Cardiac septum (tissue), 1 donor: ENCODE measurements at regions not wholly inside any gene's neighbourhood (a gene's known extent, or its start where the extent isn't known, plus 50 kb on each side); places are given as distances from the start of the nearest gene placed in this dataset.

Experiments
- DNase-seq: peaks from one replicate; pipeline ENCODE4 v3.0.0-alpha.2; 2020; ENCODE audit warnings: low spot score
- intact Hi-C: fragments of 100-400 bp; cut with DNase I; formaldehyde crosslinking; loops from one replicate; pipeline ENCODE4 v1.14.0; 2022
- donor health status: DM: no; HTN: no; CAD: no.

DNA sequence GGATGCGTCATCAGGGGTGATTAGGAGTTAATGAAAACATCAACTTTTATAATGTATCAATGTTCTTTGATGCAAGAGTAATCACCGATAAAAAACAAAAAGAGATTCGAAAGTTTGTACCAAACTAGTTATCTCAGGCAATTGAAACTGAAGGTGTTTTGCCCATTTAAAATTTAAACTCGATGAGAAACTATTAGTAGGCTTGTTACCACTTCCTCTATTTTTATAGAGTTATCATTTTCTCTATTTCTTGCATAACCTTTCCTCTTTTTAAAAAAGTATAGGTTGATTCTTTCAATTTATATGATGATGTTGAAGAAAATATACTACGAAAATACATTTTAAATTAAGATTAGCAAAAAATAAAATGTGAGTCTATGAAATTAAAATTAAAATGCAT is 597.3 kb upstream of the POT1 start:
- intact Hi-C loops, result no loop called here
- no peak for DNase-seq

DNA sequence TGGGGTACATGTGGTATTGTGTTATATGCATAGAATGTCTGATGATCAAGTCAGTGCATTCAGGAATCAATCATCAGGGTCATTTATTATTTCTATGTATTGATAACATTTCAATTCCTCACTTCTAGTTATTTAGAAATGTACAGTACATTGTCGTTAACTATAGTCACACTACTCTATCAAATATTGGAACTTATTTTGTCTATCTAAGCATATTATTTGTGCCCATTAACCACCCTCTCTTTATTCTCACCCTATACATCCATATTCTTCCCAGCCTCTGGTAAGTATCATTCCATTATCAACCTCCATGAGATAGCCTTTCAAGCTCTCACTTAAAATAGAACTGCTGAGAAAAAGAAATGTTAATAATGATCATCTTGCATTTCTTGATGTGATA is 596.5 kb upstream of the POT1 start:
- intact Hi-C loops, result no loop called here
- DNase-seq, result no peak

DNA sequence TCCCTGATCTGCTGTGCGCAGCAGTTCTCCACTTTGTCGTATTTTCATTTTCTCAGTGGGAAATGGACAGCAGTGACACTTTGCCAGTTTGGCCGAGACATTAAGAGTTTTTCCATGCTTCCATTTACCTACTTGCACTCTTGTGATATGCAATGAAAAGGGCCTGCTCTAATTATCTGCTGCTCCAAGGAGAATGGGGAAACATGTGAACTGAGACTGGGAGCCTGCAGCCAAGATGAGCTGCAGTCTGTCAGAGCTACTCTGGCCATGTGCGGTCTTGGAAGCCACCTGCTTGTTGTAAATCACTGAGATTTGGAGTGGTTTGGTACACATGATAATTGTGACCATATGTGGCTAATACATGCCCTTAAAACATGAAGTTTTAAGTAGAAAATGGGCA is 586.6 kb upstream of the POT1 start:
- no peak for DNase-seq
- intact Hi-C loops, result no loop called here

DNA sequence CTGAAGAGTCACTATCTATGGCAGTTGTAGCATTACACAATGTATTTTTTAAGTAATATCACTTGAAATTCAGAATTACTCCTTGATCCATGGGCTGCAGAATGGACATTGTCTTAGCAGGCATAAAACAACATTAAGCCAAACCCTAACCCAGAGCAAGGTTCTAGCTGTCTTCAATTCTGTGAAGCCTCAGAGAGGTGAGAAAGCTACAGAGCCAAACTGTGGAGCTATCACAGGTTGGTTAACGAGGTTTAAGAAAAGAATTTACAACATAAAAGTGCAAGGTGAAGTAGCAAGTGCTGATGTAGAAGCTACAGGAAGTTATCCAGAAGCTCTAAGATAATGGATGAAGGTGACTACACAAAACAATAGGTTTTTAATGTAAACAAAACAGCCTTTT is 582.7 kb upstream of the POT1 start:
- intact Hi-C loops, result no loop called here
- DNase-seq, result no peak

DNA sequence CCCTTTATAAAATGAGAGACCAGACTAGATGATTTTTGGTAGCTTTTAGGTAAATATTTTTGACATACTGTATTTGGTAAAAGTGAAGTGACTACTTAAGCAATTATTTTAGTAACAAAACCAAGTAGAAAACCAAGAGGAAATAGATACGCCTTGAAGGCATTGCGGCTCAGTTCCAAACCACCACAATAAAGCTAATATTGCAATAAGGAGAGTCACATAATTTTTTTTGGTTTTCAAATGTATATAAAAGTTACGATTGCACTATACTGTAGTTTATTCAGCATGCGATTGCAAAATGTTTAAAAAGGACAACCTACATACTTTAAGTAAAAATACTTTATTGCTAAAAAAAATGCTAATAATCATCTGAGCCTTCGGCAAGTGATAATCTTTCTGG is 581.7 kb upstream of the POT1 start:
- intact Hi-C loops, result no loop called here
- DNase-seq, result no peak

DNA sequence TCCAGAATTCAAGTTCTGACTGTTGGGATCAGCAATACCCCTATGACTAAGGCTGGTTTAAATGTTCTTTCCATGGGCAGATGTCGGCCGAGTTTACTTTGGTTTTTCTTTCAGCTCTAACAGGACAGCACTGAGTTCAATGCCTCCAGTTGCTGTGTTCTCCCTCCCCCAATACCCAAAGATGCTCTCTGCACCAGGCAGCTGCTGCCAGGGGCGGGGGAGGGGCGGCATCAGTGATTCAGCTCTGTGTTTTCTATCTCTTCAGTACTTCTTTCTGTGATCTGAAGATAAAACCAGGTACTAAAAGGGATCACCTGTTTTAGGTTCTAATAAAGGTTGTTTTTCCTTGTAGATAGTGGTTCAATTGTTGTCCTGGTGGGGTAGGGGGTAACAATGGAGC is 576.7 kb upstream of the POT1 start:
- DNase-seq, result no peak
- intact Hi-C loops, result no loop called here

DNA sequence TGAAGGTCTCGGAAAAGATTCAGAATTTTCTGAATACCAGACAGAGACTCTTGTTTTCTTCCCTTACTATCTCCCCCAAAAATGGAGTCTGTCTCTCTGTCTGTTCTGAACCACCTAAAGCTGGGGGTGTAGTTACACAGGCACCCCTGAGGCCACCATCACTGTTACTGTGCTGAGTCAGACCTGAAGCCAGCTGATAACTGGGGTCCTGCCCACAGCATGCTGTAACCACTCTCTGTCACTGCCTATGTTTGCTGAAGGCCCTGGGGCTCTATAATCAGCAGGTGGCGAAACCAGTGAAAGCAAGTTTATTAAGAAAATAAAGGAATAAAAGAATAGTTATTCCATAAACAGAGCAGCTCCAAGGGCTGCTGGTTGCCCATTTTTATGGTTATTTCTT is 575.2 kb upstream of the POT1 start:
- intact Hi-C loops, result no loop called here
- DNase-seq, result no peak

DNA sequence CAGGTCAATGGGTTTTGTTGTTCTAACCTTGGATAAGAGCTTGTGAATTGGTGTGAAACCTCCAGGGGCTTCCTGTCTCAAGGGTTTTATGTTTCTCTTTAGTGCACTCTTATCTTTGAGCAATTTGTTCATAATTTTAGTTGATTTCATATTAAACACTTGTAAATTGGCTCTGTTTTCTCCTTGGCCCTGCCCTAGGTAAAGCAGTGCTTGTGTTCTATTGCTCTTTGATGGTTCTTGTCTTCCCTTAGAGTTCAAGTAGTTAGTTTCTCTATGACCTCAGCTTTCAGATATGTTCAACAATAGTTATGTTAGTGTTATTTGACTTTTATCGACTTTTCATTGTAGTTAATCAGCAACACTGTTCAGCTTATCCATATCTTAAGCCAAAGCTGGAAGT is 566.4 kb upstream of the POT1 start:
- intact Hi-C loops, result no loop called here
- DNase-seq, result no peak

DNA sequence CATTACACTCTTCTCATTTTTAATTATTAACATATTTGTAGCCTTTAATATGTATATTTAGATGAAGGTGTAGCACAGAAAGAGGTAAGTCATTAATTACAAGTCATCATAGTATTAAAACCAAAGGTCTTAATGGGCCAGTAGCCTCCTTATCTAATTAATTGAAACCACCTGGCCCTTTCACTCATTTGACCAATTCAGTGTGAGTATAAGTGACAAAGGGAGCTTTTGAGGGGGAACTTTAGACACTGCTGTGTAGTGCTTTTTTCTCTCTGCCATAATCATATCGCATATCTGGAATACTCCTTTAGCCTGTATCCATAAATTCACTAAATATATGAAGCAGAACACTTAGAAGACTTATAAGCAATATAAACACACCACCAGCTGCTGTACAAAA is 562.9 kb upstream of the POT1 start:
- intact Hi-C loops, result no loop called here
- DNase-seq, result no peak

DNA sequence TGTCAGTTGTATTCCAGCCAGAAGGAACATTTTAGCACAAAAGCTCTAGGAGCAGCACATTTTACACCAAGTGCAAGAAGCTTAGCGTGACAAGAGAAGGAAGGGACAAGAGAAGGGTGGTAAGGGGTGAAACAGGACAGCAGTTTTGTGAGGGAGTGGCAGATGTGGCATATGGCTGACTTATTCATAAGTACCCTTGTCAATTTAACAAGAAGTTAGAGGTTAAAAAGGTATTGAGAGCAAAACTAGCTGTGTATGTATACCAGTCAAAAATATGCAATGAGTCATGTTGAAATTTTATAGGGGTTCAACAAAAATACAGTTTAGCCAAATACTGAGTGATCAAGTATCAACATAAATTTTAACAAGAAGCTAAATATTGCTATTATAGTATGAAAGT is 561.5 kb upstream of the POT1 start:
- no peak for DNase-seq
- intact Hi-C loops, result no loop called here

DNA sequence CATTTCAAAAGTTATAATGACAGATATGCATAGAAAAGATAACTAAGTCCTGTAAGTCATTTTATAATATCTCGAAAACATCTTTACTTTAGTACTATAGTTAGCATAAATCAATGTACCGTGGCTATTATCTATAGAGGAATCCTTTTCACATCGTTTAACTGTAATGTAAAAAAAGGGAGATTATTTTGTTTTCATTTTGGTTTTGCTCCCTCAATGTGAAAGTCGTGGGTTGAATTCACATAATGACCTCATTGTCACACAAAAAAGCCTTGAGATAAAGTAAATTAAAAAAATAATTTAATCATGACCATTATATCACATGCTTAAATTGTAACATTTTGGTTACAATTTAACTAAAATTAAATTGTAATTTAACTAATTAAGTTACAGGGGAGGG is 560.5 kb upstream of the POT1 start:
- DNase-seq, result no peak
- intact Hi-C loops, result no loop called here

DNA sequence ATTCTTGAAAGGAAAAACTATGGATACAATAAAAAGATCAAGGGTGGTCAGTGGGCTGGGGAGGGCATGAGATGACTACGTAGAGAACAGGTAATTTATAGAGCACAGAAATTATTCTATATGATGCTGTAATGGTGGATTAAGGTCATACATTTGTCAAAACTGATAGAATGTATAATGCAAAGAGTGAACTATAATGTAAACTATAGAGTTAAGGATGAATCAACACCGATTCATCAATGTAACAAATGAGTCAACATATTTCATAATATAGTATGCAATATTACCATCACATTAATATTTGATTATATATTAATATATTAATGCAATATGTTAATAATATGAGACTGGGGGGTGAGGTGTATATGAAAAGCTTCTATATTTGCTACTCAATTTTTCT is 555.6 kb upstream of the POT1 start:
- DNase-seq, result no peak
- intact Hi-C loops, result no loop called here

DNA sequence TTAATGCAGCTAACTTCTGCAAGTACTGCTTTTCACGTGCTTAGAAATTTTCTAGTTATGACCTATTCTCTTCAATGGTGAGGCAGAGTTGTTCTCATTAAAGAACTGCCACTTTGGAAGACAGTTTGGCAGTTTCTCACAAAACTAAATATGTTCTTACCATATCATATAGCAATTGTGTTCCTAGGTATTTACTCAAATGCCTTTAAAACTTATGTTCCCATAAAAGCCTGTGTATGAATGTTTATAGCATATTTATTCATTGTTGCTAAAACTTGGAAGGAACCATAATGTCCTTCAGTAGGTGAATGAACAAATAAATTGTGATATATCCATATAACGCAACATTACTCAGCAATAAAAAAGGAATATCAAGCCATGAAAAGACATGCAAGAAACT is 555.1 kb upstream of the POT1 start:
- intact Hi-C loops, result no loop called here
- DNase-seq, result no peak

DNA sequence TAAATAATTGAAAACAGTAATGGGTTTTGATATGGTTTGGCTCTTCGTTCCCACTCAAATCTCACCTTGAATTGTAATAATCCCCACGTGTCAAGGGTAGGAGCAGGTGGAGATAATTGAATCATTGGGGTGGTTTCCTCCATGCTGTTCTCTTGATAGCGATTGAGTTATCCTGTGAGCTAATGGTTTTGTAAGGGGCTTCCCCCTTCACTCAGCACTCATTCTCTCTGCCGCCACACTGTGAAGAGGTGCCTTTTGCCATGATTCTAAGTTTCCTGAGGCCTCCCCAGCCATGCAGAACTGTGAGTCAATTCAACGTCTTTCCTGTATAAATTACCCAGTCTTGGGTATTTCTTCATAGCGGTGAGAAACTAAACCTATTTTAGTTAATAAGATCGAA is 551.7 kb upstream of the POT1 start:
- no peak for DNase-seq
- intact Hi-C loops, result no loop called here

DNA sequence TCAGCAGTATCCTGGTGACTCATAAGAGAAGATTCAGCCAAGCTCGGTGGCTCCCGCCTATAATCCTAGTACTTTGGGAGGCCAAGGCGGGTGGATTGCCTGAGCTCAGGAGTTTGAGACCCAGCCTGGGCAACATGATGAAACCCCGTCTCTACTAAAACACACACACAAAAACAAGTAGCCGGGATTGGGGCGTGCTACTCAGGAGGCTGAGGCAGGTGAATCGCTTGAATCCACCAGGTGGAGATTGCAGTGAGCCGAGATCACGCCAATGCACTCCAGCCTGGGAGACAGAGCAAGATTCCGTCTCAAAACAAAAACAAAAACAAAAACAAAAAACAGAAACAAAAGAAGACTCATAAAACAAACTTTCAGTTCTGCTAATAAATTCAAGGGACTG is 551.1 kb upstream of the POT1 start:
- intact Hi-C loops, result no loop called here
- DNase-seq, result no peak

DNA sequence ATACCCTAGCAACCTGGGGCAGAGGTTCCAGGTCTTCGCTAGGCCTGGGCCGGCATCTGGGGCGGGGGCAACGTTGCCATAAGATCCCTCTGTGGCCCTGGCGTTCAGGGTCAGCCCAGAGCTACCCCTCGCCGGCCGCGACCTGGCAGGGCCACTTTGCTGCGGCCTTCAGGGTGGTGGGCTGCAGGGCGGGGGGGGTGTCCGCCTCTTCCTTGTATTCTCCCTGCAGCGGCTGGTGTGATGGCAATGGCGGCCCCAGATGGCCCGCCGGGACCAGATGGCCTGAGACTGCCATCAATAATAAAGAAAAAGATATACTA is 539.2 kb upstream of the POT1 start:
- intact Hi-C loops, result no loop called here
- DNase-seq, result no peak

DNA sequence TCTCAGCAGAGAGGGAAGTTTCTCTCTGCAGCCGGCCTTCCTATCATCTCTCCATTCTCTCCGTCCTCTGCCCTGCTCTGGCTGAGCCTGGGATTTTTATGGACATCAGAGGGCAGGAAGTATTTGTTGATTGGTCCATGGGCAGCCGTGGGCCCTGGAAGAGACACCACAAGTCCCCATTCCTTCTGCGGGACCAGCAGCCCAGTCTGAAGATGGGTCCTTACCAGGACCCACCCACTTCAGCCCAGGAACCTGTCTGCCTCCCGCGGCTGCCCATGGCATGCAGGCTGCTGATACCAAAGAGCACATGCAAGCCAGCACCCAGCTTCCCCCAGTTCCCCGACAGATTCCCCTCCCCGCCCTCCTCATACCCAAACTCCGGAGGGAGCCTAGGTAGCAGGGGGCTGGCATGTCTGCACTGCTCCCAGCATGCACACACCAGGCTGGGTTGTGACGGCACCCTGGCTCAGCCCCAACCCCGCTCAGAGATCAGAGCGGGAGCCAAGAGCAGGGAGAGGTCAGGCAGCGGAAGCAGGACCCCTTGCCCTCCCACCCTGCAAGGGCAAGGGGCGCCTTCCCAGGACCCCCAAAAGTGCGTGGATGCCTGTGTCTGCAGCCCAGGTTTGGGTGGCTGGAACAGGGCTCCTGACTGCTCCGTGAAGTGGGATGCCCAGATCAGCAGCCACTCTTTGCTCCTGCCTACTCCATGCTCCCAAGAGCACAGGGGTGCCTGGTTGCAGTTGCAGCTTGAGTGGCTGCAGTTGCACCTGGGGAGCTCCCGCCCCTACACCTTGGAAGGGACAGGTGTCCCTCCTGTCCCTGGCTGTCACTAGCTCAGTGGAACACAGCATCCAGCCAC is 538.6 kb upstream of the POT1 start:
- intact Hi-C loops, result no loop called here
- no peak for DNase-seq

DNA sequence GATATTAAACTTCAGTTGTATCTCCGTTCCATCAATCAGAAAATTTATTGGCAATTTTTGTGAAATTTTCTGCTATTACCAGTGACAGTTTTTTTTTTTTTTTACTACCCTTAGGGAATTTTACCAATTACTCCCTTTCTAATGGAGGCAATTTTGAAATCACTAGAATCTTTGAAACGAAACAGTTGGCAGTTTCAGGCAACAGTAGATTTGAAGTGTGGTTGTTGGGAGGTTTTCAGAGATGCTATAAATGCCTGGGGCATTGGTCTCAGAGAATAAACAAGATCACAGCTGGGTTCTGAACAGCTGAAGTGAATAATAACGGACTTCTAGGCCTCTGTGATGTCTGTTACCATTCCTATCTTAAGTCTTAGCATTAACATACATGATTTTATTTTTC is 535.9 kb upstream of the POT1 start:
- no peak for DNase-seq
- intact Hi-C loops, result no loop called here

DNA sequence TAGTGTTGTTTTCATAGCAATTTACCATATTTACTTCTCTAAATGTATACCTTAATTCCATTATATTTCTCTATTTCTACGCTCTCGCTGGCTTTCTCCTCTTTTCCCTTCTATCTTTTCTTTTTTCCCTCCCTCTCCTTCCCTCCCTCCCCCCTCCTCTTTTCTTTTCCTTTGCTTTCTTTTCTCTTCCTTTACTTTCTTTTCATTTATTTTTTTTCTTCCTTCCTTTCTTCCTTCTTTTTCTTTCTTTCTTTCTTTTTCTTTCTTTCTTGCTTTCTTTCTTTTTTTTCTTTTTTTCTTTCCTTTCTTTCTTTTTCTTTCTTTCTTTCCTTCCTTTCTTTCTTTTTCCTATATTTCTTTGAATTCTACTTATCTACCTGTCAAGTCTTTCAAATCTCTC is 533.0 kb upstream of the POT1 start:
- intact Hi-C loops, result no loop called here
- DNase-seq, result no peak

DNA sequence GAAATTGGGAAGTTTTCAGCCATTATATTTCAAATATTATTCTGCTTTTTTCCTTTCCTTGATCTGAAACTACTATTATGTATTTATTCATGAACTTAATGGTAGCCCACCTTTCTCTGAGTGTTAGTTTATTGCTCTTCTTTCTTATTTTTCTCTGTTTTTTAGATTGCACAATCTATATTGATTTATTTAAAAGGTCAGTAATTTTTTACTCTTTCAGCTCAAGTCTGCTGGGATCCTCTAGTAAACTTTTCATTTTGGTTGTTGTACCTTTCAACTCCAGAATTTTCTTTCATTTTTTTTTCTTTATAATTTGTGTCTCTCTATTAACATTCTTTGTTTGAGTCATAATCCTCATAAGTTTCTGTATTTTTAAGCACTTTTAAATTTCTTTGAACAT is 529.4 kb upstream of the POT1 start:
- intact Hi-C loops, result no loop called here
- DNase-seq, result no peak

DNA sequence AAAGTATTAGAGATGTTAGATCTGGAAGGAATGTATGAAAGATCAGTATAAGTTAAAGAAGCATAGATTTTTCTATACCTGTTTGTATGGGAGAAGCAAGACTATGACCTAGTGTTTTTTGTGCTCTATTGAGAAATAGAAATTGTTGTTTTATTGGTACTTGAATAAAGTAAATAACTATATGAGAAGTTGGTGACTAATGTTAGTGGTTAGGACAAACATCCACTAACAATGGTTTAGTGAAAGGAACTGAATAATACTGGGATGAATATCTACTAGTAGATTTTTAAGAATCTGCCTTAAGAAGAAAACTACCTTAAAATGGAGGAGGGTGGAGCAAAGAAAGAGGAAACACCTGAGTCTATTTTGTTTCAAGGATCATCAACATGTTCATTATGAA is 521.1 kb upstream of the POT1 start:
- intact Hi-C loops, result no loop called here
- no peak for DNase-seq

DNA sequence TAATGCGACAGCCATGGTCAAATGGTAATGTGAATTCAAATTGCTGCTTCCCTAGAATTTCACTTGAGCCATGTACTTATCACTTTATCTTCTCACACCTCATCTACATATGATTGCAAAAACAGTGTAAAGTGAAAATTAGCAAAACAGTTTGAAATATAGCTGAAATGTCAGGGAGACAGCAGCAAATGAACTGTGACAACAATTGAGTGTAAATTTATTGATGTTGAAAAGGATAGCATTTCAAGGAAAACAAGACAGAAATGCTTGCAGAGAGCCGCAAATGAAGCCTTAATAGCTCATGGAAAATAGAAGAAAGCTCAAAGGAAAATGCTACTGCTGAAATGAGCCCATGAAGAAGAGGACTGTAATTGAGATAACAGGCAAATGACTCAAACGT is 516.2 kb upstream of the POT1 start:
- intact Hi-C loops, result no loop called here
- DNase-seq, result no peak
